CD4-positive, alpha-beta T cell treated with Interleukin-17A for 1 hour (primary cell): ENCODE measurements at regions not wholly inside any gene's neighbourhood (a gene's known extent, or its start where the extent isn't known, plus 50 kb on each side); places are given as distances from the start of the nearest gene placed in this dataset.
"Not testable (repeated sequence)": the region's sequence is repeated elsewhere in the genome, so short reads cannot be mapped to it uniquely, and the experiment has no call there.

Experiments
- DNase-seq: peaks from one replicate; pipeline ENCODE4 v3.0.0-alpha.2; 2020

- no peak for DNase-seq
These were observed 1411.5 kb downstream of the SLITRK5 start for GRCh38 chr13:89082623-89083022.

DNA sequence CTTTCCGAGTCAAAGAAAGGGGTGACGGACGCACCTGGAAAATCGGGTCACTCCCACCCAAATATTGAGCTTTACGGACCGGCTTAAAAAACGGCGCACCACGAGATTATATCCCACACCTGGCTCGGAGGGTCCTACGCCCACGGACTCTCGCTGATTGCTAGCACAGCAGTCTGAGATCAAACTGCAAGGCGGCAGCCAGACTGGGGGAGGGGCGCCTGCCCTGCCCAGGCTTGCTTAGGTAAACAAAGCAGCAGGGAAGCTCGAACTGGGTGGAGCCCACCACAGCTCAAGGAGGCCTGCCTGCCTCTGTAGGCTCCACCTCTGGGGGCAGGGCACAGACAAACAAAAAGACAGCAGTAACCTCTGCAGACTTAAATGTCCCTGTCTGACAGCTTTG is 1416.9 kb downstream of the SLITRK5 start:
- not testable (repeated sequence) for DNase-seq

DNA sequence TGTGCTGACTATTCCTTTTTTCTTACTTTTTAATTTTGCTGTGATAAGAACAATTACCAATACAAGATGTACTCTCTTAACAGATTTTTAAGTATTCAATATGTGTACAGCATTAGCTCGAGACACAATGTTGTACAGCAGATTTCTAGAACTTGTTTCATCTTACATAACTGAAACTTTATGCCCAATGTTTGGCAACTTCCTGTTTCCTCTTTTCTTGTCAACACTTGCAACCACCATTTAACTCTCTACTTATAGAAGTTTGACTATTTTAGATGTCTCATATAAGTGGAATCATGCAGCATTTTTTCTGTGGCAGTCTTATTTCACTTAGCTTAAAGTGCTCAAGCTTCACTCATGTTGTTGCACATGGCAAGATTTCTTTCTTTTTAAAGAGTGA is 1426.8 kb downstream of the SLITRK5 start:
- no peak for DNase-seq

GRCh38 chr13:89113744-89114143 is 1442.6 kb downstream of the SLITRK5 start:
- no peak for DNase-seq

DNA sequence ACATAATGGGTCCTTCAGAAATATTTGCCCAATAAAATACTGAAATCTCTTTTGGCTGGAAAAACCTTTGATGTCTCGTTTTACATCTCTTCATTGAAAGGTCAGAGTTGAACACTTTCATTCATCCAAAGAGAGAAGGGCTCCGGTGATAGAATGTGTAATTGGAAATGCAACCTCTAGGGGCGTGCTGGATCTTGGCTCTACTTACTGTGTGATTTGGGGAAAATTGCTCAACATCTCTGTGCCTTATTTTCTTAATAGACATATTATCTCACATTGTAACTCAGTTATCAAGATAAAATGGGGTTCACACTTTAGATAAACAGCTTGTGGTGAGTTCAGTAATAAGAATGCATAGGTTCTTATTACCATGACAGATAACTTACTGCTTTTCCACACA is 1444.1 kb downstream of the SLITRK5 start:
- no peak for DNase-seq

DNA sequence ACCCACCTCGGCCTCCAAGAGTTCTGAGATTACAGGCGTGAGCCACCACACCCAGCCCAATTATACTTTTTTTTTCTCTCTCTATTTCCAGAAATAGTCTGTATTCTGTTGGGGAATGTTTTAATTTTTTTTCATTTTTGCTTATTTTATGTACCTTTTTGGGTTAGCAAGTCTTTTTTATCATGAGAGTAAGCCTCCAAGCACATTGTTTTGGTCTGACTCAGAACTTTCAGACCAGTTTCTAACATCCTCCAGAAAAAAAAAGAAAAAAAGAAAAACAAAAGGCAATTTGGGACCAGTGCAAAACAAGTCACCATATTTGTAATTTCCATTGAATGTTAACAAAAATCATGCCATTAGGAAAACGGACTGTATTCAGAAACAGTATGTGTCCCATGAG is 1465.5 kb downstream of the SLITRK5 start:
- DNase-seq = no peak

DNA sequence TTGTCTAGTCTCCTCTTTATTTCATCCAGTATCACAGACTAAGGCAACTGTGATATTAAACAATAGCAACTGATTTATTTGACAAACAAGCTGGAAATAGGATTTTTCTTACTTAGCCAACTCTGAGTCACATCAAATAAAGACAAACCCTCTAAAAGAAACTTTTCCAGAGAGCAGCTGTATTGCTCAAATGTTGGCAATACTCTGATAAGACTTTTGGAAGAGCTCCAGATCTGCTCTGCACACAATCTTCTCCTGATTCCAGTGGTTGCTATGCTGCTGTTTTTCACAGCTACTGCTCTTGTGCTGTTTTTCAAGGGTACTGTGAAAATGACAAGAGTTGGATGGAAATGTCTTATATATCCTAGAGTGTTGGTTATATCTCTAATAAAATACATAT is 1479.2 kb downstream of the SLITRK5 start:
- DNase-seq = no peak

DNA sequence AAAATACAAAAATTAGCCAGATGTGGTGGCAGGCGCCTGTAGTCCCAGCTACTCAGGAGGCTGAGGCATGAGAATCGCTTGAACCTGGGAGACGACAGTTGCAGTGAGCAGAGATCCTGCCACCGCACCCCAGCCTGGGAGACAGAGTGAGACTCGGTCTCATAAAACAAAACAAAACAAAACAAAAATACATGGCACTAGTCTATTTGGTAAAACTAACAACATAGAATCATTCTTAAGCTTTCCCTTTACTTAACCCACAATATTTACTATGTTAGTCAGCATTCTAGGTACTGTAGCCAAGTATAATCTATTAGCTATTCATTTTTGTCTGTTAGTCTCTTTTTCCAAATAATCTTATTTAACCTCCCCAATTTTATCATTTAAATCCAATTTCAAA is 1482.8 kb downstream of the SLITRK5 start:
- no peak for DNase-seq

DNA sequence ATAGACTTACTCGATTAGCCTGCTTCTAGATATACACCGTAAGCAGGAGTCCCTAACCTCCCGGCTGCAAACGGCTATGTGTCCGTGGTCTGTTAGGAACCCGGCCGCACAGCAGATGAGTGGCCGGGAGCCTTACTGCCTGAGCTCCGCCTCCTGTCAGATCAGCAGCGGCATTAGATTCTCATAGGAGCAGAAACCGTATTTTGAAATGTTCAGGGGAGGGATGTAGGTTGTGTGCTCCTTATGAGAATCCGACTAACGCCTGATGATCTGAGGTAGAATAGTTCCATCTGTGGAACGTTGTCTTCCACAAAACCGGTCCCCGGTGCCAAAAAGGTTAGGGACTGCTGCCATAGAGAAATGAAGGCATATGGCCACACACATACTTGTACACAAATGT is 1491.9 kb downstream of the SLITRK5 start:
- no peak for DNase-seq

- no peak for DNase-seq
These were observed 1494.5 kb downstream of the SLITRK5 start for GRCh38 chr13:89165685-89166084.

DNA sequence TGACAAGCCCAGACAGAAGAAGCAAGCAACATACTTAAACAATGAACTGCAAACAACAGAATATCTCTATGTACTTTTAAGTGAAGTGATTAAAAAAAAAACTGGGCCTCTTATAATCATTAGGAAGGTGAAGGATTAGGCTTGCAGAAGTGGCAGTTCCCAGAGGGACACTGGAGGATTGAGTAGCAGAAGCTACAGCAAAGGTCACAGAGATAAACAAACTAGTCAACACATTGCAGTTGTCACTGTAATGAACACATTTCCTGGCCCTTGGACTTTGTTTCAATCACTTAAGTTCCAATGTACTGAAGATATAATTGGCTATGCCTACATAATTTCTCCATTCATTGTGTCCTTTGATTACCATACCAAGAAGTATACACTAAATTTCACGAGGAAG is 1498.8 kb downstream of the SLITRK5 start:
- no peak for DNase-seq

GRCh38 chr13:89181041-89181440 is 1509.9 kb downstream of the SLITRK5 start:
- no peak for DNase-seq

- no peak for DNase-seq
These were observed 1528.0 kb downstream of the SLITRK5 start for GRCh38 chr13:89199138-89199537.

DNA sequence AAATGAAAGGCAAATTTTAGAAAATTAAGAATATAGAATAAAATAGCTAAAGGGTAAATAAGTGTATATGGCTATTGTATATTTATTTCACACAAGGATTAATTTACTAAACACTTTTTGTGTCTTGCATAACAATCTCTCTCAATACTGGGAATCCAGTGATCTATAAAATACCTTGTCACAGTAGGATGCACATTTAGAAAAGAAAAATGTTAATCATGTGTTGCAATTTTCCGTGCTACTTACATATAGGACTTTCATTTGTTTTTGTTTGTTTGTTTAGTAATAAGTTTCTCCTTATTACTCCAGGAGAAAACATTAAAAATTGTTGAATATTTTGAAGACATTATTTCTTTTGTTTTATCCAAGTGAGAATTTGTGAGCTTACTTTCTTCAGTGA is 1533.3 kb downstream of the SLITRK5 start:
- no peak for DNase-seq

DNA sequence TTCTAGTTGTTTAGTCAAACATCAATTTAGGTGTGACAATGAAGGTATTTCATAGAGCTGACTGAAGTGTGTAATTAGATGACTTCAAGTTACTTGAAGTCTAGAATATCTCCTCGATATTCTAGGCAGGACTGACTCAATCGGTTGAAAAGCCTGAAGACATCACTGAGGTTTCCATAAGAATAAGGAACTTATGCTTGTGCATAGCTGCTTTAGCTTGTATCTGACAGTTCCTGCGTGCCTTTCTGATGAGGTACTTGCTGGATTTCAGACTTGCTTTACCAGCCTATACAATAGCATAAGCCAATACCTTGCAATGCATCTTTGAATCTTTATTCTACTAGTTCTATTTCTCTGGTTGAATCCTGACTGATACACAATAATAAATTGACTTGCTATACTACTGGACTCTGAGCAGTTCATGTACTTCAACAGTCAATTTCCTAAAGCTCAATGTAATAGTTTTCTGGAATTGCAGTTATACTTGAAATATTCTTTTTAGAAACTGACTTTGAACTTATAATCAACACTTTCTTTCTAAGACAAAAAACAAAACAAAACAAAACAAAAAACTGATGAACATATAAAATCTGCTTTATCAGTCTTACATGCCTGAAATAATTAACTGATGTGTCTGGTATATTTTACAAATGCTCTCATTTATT is 1534.8 kb downstream of the SLITRK5 start:
- no peak for DNase-seq

DNA sequence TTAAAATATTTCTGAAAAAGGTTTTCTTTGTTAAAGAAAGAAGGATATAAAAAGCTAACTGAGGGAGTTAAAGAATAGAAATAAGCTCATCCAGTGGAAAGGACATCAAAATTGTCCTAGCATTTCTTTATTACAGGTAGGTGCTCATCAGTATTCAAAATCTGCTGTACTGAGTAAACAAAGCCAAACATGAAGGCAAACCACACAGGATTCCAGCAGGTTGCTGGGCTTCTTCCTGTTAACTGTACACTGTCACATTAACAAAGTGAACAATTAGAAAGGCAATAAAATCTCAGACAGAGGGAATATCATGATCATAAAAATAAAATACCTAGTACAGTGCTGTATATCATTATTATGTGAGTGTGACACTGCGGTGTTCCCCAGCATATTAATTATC is 1541.0 kb downstream of the SLITRK5 start:
- DNase-seq = no peak

DNA sequence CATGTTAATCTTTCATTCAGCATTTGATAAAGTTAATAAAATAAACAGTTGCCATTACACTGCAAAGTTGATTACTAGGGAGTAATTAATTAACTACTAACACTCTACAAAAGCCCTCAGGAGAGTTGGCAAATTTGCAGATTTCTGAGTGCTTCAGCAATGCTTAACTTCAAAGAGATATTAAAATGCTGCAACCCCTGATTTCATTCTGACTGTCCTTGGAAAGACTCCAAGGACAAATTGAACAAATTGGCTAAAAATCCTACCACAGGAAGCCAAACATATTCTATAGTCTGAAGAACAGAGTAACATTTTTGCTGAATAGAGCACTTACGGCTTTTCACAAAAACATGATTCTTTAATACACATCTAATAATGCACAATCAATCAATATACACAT is 1543.0 kb downstream of the SLITRK5 start:
- no peak for DNase-seq

DNA sequence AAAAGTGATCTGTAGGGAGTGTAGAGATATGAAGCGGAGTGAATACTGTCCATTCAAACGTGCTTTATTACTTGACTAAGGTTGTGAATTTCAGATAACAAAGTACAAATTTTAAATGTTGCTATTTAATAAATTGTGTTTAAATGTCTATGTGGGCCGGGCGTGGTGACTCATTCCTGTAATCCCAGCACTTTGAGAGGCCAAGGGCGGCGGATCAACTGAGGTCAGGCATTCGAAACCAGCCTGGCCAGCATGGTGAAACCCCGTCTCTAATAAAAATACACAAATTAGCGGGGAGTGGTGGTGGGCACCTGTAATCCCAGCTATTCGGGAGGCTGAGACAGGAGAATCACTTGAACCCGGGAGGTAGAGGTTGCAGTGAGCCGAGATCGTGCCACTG is 1544.1 kb downstream of the SLITRK5 start:
- not testable (repeated sequence) for DNase-seq

GRCh38 chr13:89217813-89218212 is 1546.6 kb downstream of the SLITRK5 start:
- DNase-seq = no peak

GRCh38 chr13:89221557-89222158 is 1550.5 kb downstream of the SLITRK5 start:
- no peak for DNase-seq

- DNase-seq = no peak
These were observed 1556.2 kb downstream of the SLITRK5 start for GRCh38 chr13:89227356-89227755.

- DNase-seq = no peak
These were observed 1567.3 kb downstream of the SLITRK5 start for GRCh38 chr13:89238496-89238895.

- DNase-seq = no peak
These were observed 1568.4 kb downstream of the SLITRK5 start for GRCh38 chr13:89239361-89240127.

GRCh38 chr13:89255844-89256406 is 1584.8 kb downstream of the SLITRK5 start:
- DNase-seq = no peak
